ENCODE measurements at regions not wholly inside any gene's neighbourhood (a gene's known extent, or its start where the extent isn't known, plus 50 kb on each side); places are given as distances from the start of the nearest gene placed in this dataset.

DNA sequence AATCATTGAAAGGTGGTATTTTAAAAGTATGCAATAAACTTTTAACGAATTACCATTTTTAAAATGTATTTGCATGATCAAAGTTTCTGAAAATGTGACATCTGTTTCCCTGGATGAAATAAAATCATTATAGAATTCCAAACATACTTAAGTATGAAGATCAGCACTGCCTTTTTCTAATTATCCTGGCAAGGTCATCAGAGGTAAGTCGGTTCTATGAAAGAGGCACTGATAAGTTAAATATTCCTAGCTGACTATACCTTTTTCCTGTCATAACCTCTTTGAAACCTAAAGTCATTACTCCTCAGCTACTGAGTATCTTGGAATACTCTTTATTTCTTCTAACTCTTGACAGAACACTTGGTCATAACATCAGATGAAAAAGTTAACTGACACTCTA, 406.1 kb upstream of the ALCAM start:
- intact Hi-C loops (cut with DNase I), result no loop called here
- Histone ChIP-seq H3K27me3 (ENCODE audit: control insufficient read depth, insufficient read depth, low read length) (no peaks in the 10 kb centered on the region), H3K4me1 (ENCODE audit: control insufficient read depth in 2 of 3, insufficient read depth in 2 of 3, low read depth in 1 of 3, low read length in 3 of 3) (no peaks in the 10 kb centered on the region), H3K9ac (ENCODE audit: low read length in 3 of 3) (no peak overlapping the region), H3K36me3 (ENCODE audit: control insufficient read depth in 2 of 3, insufficient read depth in 3 of 3, low read length in 3 of 3) (no peaks in the 10 kb centered on the region), H3K9me3 (ENCODE audit: control insufficient read depth in 2 of 3, insufficient read depth in 1 of 3, low read length in 3 of 3) (no peaks in the 10 kb centered on the region), H3K27ac (ENCODE audit: low read depth in 2 of 2, low read length in 2 of 2) (no peak overlapping the region), H3K4me3 (ENCODE audit: low read length in 3 of 3) (no peak overlapping the region)
- FAIRE-seq (no peak), DNase-seq (no peak)
- TF ChIP-seq, protein P1, sequence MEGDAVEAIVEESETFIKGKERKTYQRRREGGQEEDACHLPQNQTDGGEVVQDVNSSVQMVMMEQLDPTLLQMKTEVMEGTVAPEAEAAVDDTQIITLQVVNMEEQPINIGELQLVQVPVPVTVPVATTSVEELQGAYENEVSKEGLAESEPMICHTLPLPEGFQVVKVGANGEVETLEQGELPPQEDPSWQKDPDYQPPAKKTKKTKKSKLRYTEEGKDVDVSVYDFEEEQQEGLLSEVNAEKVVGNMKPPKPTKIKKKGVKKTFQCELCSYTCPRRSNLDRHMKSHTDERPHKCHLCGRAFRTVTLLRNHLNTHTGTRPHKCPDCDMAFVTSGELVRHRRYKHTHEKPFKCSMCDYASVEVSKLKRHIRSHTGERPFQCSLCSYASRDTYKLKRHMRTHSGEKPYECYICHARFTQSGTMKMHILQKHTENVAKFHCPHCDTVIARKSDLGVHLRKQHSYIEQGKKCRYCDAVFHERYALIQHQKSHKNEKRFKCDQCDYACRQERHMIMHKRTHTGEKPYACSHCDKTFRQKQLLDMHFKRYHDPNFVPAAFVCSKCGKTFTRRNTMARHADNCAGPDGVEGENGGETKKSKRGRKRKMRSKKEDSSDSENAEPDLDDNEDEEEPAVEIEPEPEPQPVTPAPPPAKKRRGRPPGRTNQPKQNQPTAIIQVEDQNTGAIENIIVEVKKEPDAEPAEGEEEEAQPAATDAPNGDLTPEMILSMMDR (IDR thresholded peaks at IDR 0.05; ENCODE audit: borderline replicate concordance, extremely low read depth, insufficient read depth), result no peak

DNA sequence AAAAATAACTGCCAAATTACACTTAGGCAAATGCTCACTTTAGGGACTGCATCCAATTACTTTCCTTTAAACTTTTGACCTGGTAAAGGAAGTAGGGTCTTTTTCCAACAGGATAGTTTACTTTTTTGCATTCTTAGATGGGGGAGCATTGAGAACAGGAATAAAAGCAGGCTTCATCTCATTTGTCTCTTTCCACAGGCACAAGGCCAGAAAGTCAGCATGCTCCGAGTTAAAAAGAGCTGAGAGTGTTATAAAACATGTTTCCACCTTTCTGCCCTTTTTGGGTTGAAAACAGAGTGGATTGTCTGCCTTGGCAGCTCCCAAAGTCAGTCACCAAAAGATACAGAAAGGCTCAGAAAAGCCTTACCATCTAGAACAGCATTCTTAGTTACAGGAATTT, 404.9 kb upstream of the ALCAM start:
- intact Hi-C loops (cut with DNase I), result no loop called here
- no peak overlapping the region for H3K9ac ChIP-seq (ENCODE audit: low read length in 3 of 3)
- no peaks in the 10 kb centered on the region for H3K27me3 ChIP-seq (ENCODE audit: control insufficient read depth, insufficient read depth, low read length)
- H3K9me3 ChIP-seq (ENCODE audit: control insufficient read depth in 2 of 3, insufficient read depth in 1 of 3, low read length in 3 of 3), result no peaks in the 10 kb centered on the region
- H3K27ac ChIP-seq (ENCODE audit: low read depth in 2 of 2, low read length in 2 of 2), result no peak overlapping the region
- no peak overlapping the region for H3K4me3 ChIP-seq (ENCODE audit: low read length in 3 of 3)
- FAIRE-seq (no peak), DNase-seq (peak in 2 of 5 donors; percentile 8 to 43)
- no peaks in the 10 kb centered on the region for H3K4me1 ChIP-seq (ENCODE audit: control insufficient read depth in 2 of 3, insufficient read depth in 2 of 3, low read depth in 1 of 3, low read length in 3 of 3)
- H3K36me3 ChIP-seq (ENCODE audit: control insufficient read depth in 2 of 3, insufficient read depth in 3 of 3, low read length in 3 of 3), result no peaks in the 10 kb centered on the region
- TF ChIP-seq, protein P1 (IDR thresholded peaks at IDR 0.05; ENCODE audit: borderline replicate concordance, extremely low read depth, insufficient read depth), result no peak

DNA sequence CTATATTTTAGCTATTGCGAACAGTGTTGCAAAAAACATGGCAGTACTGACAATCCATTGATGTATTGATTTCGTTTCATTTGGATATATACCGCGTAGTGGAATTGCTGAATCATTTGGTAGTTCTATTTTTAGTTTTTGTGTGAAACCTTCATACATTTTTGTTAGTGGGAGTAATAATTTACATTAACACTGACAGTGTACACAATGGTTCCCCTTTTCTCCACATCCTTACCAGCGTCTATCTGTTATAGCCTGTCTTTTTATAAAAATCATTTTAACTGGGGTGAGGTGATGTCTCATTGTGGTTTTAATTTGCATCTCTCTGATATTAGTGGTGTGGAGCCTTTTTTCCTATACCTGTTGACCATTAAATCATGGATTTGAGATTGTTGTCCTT, 392.4 kb upstream of the ALCAM start:
- FAIRE-seq, result no peak
- intact Hi-C loops (cut with DNase I), result no loop called here

More for the DNA sequence above, 392.4 kb upstream of the ALCAM start:
- Histone ChIP-seq H3K4me3 (ENCODE audit: low read length in 3 of 3) (no peak overlapping the region), H3K9ac (ENCODE audit: low read length in 3 of 3) (no peak overlapping the region), H3K36me3 (ENCODE audit: control insufficient read depth in 2 of 3, insufficient read depth in 3 of 3, low read length in 3 of 3) (no peaks in the 10 kb centered on the region), H3K4me1 (ENCODE audit: control insufficient read depth in 2 of 3, insufficient read depth in 2 of 3, low read depth in 1 of 3, low read length in 3 of 3) (no peaks in the 10 kb centered on the region), H3K27ac (ENCODE audit: low read depth in 2 of 2, low read length in 2 of 2) (no peak overlapping the region), H3K9me3 (ENCODE audit: control insufficient read depth in 2 of 3, insufficient read depth in 1 of 3, low read length in 3 of 3) (peaks cover 0 to 7% (median 0%) of the 10 kb centered on the region in 3 donors), H3K27me3 (ENCODE audit: control insufficient read depth, insufficient read depth, low read length) (no peaks in the 10 kb centered on the region)
- no peak for DNase-seq
- TF ChIP-seq, protein P1 (IDR thresholded peaks at IDR 0.05; ENCODE audit: borderline replicate concordance, extremely low read depth, insufficient read depth), result no peak
